ENCODE measurements at regions not wholly inside any gene's neighbourhood (a gene's known extent, or its start where the extent isn't known, plus 50 kb on each side); places are given as distances from the start of the nearest gene placed in this dataset.

DNA sequence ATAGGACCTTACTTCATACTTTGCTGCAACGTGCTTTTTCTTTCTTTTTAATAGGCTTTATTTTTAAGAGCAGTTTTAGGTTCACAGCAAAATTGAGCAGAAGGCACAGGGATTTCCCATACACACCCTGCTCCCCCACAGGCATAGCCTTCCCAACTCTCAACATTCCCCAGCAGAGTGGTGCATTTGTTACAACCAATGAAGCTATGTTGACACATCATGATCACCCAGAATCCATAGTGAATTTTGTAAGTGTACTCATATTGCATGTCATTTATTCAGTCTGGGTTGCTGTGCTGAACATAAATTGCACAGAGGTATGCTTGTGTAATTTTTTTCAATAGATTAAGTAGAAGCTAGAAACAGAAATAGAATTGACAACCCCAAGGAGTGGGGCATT, 327.3 kb downstream of the INHBA start:
- no peak overlapping the region for H3K4me3 ChIP-seq (ENCODE audit: low read depth, low read length)
- no peak for DNase-seq
- H3K9me3 ChIP-seq, result no peaks in the 10 kb centered on the region
- TF ChIP-seq, protein P1, sequence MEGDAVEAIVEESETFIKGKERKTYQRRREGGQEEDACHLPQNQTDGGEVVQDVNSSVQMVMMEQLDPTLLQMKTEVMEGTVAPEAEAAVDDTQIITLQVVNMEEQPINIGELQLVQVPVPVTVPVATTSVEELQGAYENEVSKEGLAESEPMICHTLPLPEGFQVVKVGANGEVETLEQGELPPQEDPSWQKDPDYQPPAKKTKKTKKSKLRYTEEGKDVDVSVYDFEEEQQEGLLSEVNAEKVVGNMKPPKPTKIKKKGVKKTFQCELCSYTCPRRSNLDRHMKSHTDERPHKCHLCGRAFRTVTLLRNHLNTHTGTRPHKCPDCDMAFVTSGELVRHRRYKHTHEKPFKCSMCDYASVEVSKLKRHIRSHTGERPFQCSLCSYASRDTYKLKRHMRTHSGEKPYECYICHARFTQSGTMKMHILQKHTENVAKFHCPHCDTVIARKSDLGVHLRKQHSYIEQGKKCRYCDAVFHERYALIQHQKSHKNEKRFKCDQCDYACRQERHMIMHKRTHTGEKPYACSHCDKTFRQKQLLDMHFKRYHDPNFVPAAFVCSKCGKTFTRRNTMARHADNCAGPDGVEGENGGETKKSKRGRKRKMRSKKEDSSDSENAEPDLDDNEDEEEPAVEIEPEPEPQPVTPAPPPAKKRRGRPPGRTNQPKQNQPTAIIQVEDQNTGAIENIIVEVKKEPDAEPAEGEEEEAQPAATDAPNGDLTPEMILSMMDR (IDR thresholded peaks at IDR 0.05; ENCODE audit: low read depth, low read length), result no peak
- no peaks in the 10 kb centered on the region for H3K36me3 ChIP-seq
- no peaks in the 10 kb centered on the region for H3K4me1 ChIP-seq
- H3K27me3 ChIP-seq, result no peaks in the 10 kb centered on the region

DNA sequence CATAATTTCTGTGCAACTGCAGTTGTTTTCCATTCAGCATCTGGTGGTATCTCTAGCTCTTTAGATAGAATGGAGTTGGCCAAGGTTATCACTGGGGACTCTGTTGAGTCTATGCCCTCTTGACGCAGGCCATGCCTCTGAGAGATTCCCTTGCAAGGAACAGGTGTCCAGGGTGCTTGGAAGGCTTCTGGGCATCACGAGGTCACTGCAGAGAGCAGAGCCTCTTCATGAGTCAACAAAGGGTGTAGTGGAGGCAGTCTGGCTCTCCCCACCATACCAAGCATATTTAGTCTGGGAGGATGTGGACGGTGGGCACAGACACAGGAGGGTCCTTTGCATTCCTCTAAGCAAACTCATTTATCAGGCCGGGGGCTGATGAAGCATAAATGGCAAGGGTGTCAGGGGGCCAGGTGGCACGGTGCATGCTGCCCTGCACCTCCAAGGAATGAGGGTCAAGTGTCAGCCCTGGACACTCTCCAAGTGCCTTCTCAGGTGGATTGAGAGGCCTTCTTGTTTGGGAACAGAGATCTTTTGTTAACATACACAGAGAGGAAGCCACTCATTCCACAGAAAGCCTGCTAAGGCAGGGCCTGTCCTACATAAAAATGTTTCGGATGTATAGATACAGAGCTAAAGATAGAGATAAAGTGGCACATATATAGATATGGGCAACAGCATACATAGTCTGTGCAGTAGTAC, 328.6 kb downstream of the INHBA start:
- H3K27me3 ChIP-seq, result no peaks in the 10 kb centered on the region
- no peaks in the 10 kb centered on the region for H3K36me3 ChIP-seq
- no peaks in the 10 kb centered on the region for H3K9me3 ChIP-seq
- no peak for DNase-seq
- TF ChIP-seq, protein P1 (IDR thresholded peaks at IDR 0.05; ENCODE audit: low read depth, low read length), result no peak
- H3K4me3 ChIP-seq (ENCODE audit: low read depth, low read length), result no peak overlapping the region
- H3K4me1 ChIP-seq, result no peaks in the 10 kb centered on the region

DNA sequence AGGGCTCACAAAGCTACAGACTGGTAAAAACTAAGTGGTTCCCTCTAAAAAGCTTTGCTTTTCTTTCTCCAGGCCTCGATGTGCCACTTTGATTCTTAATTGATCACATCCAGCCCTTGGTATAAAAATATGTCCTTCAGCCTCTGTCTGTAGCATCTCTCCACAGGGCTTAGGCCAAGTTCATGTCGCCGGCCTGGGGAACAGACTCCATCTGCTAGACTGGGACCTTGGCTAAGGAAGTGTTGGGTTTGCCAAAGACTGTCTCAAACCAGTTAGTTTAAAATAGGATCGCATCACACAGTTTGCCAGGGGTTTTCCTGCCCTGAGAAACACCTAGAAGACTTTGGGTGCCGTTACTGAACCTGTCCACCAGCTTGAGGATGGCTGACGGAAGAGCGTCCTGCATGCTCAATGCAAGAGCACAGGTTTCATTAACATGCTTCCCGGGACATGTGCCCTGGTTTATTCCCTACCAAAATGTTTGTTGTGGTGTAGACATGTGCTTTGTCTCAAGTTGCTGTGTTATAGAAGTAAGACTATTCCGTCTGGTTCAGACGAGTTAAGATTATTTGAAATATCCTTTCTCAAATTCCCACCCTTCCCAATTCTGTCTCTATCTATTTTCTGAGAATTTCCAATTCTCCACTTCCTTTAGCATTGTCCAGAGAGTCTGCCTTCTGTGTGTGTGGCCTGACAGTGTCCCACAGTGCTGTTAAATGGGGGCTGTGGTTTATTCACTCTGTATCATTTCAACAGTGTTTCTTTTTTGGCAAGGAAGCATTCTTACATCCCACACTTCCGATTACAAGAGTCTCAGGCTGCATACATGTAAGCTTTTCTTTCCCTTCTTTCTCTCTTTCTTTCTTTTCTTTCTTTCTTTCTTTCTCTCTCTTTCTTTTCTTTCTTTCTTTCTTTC, 334.7 kb downstream of the INHBA start:
- TF ChIP-seq, protein P1 (IDR thresholded peaks at IDR 0.05; ENCODE audit: low read depth, low read length), result no peak
- DNase-seq, result no peak
- no peaks in the 10 kb centered on the region for H3K4me1 ChIP-seq

DNA sequence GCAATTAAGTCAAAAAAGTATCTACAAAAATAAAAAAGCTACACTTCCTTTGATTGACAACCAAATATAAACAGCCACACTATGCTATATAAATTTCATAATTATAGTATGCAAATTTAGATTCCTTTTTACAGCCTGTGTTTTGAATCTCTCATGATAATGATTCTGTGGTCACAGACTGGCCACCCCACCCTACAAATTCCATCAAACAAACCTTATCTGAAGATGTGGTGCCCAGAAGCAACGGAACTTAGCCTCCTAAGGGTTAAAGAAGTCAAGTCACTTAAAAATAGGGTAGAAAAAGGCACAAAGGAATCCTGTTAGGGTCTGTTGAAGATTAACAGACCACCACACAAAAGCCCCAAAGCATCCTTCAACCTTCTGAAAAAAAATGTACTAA, 351.8 kb downstream of the INHBA start:
- no peaks in the 10 kb centered on the region for H3K36me3 ChIP-seq
- no peak for DNase-seq
- H3K4me1 ChIP-seq, result no peaks in the 10 kb centered on the region
- TF ChIP-seq, protein P1 (IDR thresholded peaks at IDR 0.05; ENCODE audit: low read depth, low read length), result no peak
- H3K9me3 ChIP-seq, result no peaks in the 10 kb centered on the region
- no peak overlapping the region for H3K4me3 ChIP-seq (ENCODE audit: low read depth, low read length)
- no peaks in the 10 kb centered on the region for H3K27me3 ChIP-seq

More for the DNA sequence above, 334.7 kb downstream of the INHBA start:
- H3K36me3 ChIP-seq, result no peaks in the 10 kb centered on the region
- H3K27me3 ChIP-seq, result no peaks in the 10 kb centered on the region
- H3K4me3 ChIP-seq (ENCODE audit: low read depth, low read length), result no peak overlapping the region
- H3K9me3 ChIP-seq, result no peaks in the 10 kb centered on the region

DNA sequence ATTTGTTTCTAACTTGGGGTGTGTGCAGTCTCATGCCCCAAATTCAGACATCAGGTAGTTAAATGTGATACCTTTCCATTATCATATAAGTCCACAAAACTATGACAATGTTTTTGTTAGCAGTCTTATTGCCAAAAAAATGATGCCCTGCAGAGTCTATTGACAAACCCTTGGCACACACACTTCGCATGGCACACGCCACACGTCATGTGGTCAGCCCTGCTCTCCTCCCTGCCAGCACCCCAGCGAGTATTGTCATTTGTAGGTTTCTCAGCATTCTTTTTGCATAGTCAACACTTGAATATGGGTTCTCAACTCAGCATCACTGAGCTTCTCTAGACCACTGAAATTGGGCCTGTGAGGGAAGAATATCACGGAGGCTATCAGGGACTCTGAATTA, 356.0 kb downstream of the INHBA start:
- no peak for DNase-seq
- TF ChIP-seq, protein P1 (IDR thresholded peaks at IDR 0.05; ENCODE audit: low read depth, low read length), result no peak
- H3K9me3 ChIP-seq, result no peaks in the 10 kb centered on the region
- H3K4me1 ChIP-seq, result no peaks in the 10 kb centered on the region
- H3K36me3 ChIP-seq, result no peaks in the 10 kb centered on the region
- no peak overlapping the region for H3K4me3 ChIP-seq (ENCODE audit: low read depth, low read length)
- H3K27me3 ChIP-seq, result no peaks in the 10 kb centered on the region
